ENCODE measurements at regions not wholly inside any gene's neighbourhood (a gene's known extent, or its start where the extent isn't known, plus 50 kb on each side); places are given as distances from the start of the nearest gene placed in this dataset.

GRCh38 chr20:11700831-11701230 lies 216.9 kb upstream of the BTBD3 start:
- no peak for TF ChIP-seq ATF3 (IDR thresholded peaks at IDR 0.05)
- no peak for TF ChIP-seq CTCF (IDR thresholded peaks at IDR 0.05 in 2 of 3, conservative IDR thresholded peaks at IDR 0.05 in 1 of 3; ENCODE audit: borderline replicate concordance in 1 of 3, insufficient read depth in 1 of 3, low read depth in 2 of 3, low read length in 2 of 3)
- no peak for TF ChIP-seq JUND (IDR thresholded peaks at IDR 0.05)
